ENCODE measurements at regions not wholly inside any gene's neighbourhood (a gene's known extent, or its start where the extent isn't known, plus 50 kb on each side); places are given as distances from the start of the nearest gene placed in this dataset.

DNA sequence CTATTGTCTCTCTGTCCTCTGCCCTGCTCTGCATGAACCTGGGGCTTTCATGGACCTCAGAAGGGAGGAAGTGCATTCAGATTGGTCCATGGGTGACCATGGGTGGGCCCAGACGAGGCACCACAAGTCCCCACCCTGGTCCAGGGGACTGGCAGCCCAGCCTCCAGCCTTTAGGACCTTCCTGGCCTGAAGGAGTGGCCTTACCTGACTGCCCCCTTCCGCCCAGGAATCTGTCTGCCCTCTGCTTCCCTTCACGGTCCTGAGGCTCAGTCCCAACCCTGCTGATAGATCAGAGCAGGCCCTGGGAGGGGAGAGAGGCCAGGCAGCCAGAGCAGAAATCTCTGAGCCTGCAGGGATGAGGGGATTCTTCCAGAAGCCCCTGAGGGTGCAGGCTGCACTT, 455.4 kb downstream of the PCDH18 start:
- H3K4me3 ChIP-seq (replicated peaks; ENCODE audit: low read depth, low read length): no peak overlapping the region
- no peak for TF ChIP-seq CTCF (IDR thresholded peaks at IDR 0.05; ENCODE audit: low read length, missing control alignments)
- DNase-seq (ENCODE audit: low read depth): no peak

DNA sequence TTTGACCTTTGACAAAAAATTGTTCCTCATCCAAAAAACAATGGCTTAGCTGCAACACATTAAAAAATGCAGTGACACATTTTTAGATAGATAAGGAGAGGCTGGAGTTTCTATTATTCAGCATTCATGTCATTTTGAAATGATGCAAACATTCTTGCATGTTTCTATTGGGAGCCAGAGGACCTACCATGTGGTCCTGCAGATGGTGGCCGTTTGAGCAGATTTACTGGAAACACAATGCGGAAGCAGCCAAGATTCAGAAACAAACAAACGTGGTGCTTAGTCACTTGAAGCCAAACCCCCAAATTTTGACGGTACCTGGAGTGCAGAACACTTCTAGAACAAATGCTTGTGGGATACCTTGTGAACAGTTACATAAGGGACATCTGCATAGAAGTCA, 456.7 kb downstream of the PCDH18 start:
- DNase-seq (ENCODE audit: low read depth): peak; percentile 56

GRCh38 chr4:137070614-137071013, 461.7 kb downstream of the PCDH18 start:
- H3K4me3 ChIP-seq (replicated peaks; ENCODE audit: low read depth, low read length): no peak overlapping the region

More for the DNA sequence above, 456.7 kb downstream of the PCDH18 start:
- no peak for TF ChIP-seq CTCF (IDR thresholded peaks at IDR 0.05; ENCODE audit: low read length, missing control alignments)
- no peak overlapping the region for H3K4me3 ChIP-seq (replicated peaks; ENCODE audit: low read depth, low read length)

DNA sequence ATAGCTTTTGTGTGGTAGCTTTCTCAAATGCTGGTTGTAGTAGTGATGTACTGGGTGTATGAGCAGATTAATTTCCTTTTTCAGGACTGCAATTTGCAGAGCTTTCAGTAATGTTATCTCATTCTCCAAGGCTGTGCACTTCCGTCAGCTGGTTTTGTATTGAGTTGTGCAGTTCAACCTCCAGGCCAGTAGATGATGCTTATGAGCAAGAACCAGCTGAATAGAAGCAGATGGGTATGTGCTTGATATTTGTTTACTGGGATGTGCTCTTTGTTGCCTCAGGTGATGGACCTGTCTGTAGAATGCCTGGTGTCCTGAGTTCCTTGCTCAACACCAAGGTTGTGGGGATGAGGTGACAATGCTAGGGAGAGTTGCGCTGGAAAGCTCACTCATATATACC, 462.8 kb downstream of the PCDH18 start:
- DNase-seq (ENCODE audit: low read depth): no peak
- TF ChIP-seq CTCF (IDR thresholded peaks at IDR 0.05; ENCODE audit: low read length, missing control alignments): no peak
- no peak overlapping the region for H3K4me3 ChIP-seq (replicated peaks; ENCODE audit: low read depth, low read length)

More at GRCh38 chr4:137070614-137071013, 461.7 kb downstream of the PCDH18 start:
- DNase-seq (ENCODE audit: low read depth): no peak
- no peak for TF ChIP-seq CTCF (IDR thresholded peaks at IDR 0.05; ENCODE audit: low read length, missing control alignments)

- DNase-seq (ENCODE audit: low read depth): no peak
- no peak for TF ChIP-seq CTCF (IDR thresholded peaks at IDR 0.05; ENCODE audit: low read length, missing control alignments)
- no peak overlapping the region for H3K4me3 ChIP-seq (replicated peaks; ENCODE audit: low read depth, low read length)
These were observed 464.6 kb downstream of the PCDH18 start for GRCh38 chr4:137067735-137068134.

- no peak for TF ChIP-seq CTCF (IDR thresholded peaks at IDR 0.05; ENCODE audit: low read length, missing control alignments)
- peak; percentile 30 for DNase-seq (ENCODE audit: low read depth)
- H3K4me3 ChIP-seq (replicated peaks; ENCODE audit: low read depth, low read length): no peak overlapping the region
These were observed 467.0 kb downstream of the PCDH18 start for GRCh38 chr4:137065311-137065710.

- no peak for DNase-seq (ENCODE audit: low read depth)
- TF ChIP-seq CTCF (IDR thresholded peaks at IDR 0.05; ENCODE audit: low read length, missing control alignments): no peak
- H3K4me3 ChIP-seq (replicated peaks; ENCODE audit: low read depth, low read length): no peak overlapping the region
These were observed 468.3 kb downstream of the PCDH18 start for GRCh38 chr4:137063961-137064360.

Measured in fibroblast of pulmonary artery (primary cell).